GM19395 (cell line): ENCODE measurements at regions not wholly inside any gene's neighbourhood (a gene's known extent, or its start where the extent isn't known, plus 50 kb on each side); places are given as distances from the start of the nearest gene placed in this dataset.
"Not testable (repeated sequence)": the region's sequence is repeated elsewhere in the genome, so short reads cannot be mapped to it uniquely, and the experiment has no call there.

ENCODE experiments used
- ATAC-seq: cut with Tn5 transposase; IDR thresholded peaks from one replicate; pipeline ENCODE4 v1.9.1; 2021; ENCODE audit warnings: mild to moderate bottlenecking, moderate library complexity; ENCODE audit not compliant: unreplicated experiment

DNA sequence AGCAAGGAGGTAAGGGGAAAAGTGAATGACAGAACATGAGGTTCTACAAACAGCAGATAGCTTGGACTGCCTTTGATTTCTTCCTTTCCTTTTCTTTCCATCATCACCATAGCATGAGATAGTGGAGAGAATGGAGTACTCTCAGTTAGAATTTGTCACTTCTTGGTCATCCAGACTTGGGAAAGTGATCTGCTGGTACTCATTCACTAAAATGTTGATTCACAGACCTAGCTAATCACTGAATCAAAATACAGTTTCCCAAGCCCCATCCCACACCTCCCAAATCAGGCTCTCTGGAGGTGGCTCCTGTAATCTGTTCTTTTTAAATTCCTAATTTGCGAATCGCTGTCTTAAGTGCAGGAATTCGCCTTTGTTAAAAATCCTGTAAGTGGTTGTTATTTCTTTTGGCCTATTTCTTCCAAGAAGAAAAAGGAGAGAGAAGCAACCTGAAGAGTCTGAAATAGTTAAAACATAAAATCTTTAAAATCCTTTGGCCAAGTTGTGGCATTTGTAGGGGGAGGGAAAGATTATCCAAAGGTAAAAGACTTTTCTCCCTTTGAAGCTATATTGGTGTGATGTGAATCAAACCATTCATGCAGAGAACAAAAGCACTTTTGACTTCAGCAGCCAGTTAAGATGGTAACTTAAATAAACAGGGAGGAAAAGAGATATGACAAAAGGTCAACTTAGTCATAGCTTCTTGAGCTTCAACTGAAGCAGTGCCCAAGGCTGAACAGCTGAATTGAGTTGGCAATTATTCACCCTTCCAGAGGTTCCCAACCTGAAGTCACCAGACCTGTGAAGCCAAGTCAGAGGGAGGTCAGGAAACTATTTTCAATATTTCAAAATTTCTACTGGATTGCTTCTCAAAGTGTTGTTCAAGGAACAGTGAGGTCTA lies 255.1 kb upstream of the KRR1 start:
- no peak for ATAC-seq

DNA sequence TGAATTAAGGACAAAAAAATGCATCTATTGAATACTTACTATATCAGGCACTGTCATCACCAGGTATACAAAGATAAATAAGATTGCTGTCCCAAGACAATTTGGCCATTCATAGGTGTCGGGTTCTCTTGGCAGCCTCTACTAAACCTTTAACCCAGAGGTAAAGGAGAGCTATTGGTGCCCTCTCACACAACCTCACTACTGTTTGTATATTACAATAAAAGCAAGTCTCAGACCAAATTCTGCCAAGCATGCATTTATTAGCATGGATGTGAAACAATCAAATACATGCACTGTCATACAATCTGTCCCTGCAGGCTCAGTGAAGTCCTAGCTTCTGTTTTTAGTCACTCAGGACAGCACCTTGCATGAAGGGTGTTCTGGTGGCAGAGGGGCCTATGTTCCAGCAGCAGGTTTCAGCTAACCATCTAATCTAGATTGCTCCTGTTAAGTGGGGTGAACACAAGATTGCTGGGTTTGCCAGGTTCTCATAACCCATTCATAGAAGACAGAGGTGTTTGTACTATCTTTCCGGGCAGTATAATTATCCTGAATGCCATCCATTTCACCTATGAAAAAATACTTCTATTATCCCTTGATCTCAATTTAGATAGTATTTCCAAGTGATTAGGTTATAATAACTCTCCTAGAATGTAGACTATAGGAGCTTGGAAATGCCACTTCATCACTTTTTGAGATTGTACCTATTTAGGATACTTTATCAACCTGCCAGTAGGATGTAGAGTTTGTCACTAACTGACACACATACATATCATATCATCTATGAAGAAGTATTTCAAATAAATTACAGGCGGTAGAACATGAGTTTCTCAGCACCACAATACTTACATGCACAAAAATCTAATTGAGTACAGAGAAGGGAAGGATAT lies 254.0 kb upstream of the KRR1 start:
- no peak for ATAC-seq

DNA sequence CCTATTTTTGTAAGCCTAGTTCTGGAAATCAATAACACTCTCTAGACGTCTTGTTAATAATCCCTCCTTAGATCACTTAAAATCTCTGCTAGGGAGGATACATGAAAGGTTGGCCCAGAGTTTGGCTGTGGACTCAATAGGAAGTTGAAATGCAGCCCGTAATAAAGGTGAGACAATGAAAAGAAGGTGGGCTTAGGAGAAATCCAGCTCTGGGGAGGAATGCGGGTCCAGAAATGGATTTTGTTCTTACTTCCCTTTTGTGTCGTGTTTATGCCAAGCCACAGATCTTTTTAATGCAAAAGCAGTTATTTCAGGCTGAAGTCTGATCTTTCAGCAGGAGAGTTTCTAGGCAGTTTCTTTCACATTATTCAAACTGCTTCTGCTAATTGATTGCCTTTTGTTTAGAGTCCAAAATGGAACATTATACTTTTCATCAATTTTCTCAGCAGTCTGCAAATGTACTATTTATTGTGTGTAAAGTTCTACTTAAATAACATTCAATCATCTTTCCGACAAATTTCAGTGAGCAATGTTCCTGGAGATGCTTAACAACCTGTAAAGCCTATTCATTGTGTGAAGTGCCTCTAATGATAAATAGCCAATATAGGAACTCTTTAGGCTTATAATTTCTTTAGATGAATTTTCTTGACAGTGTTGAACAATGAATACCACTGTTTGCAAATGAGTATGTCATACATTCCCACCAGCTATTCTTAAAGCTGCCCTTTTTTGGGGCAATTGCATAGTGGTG lies 252.9 kb upstream of the KRR1 start:
- no peak for ATAC-seq

DNA sequence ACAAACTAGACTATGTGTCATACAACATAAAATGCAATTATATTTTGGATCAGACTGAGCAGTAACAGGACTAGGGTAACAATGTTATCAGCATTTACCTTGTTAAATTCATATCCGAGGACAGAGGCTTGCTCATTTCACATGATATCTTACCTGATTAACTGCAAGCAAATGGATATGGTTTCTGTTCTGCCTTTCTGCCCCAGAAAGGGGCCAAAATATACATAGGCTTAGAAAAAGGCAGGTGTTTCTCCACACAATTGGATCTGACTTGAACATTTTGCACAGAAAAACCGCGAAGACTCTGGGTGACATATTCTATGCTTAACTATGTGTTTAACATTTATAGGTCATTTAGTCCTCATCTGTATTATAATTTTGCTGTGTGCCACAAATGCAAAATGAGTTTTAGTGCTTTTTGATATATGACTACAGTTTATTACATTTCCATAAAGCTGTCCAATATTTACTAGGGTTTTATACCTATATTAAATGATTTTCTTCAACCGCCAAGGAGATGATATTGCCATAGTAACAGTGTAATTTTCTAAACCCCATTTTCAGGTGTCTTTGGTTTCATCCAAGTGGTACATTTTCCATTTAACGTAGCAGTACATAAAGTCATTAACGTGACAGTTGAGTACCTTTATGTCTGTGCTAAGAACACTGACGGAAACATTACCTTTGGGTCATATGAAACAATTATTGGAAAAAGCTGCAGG lies 249.3 kb upstream of the KRR1 start:
- no peak for ATAC-seq

DNA sequence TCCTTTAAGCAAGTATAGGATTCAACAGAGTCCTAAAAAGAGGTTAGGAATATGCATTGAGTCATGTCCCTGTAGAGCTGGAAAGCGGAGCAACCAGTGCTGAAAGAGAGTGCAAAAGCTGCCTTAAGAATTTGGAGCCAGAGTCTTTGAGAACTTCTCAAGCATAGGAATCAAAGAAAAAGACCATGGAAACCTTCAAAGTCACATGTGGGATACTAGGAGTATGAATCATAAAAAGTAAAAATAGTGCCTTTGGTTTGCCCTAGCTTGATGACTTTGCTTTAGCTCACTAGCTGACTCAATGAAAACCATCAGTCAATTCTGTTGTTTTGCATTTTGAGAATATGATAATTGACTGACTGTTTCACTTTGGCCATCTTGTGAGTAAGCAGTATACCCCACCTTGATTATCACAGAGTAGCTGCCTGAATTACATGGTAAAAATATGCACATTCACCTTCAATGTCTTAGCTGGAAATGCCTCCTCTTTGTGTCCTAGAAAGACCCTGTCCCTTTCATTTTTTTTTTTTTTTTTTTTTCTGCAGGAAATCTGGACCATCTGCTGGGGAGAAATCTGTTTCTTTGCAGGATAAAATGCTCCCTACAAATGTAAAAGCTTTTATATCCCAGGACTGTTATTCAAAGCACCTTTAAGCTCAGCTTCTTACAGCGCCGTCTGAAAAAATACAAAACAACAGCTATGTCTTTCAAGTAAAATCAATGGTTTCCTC lies 248.6 kb upstream of the KRR1 start:
- ATAC-seq = no peak

DNA sequence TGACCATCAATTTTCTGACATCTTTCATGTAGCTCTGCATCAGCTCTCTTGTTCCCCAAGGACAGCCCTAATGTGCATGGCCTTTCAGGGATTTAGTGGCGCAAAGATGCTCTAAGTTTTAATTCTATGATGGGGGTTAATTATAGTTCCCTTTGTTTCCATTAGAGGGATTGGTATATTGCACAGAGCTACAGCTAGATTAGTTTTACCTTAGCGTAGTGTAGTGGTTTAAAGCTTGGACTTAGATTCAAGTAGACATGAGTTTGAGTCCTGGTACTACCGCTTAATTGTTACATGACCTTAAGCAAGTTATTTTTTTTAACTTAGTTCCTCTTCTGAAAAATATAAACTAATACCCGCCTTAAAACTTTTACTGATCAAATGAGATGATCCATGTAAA lies 247.8 kb upstream of the KRR1 start:
- no peak for ATAC-seq

DNA sequence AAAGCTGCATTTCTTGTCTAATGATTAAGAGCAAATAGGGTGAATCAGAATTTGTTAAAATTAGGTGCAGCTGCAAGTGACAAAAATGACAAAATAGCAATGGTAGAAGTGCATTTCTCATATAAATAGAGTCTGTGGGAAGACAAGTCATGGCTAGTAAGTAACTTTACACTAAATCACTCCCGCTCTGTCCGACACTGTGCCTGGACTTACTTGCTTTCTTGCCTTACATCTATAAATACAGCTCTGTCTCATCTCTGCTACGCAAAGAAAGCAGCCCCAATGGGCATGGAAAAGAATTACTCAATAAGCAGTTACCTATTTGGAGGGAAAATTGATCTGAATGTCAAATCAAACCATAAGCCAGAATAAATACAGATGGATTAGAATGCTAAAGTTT lies 245.4 kb upstream of the KRR1 start:
- no peak for ATAC-seq

- ATAC-seq = no peak
These were observed 244.7 kb upstream of the KRR1 start for GRCh38 chr12:75756111-75756510.

GRCh38 chr12:75754698-75755097 lies 243.3 kb upstream of the KRR1 start:
- ATAC-seq = no peak

- ATAC-seq = no peak
These were observed 242.7 kb upstream of the KRR1 start for GRCh38 chr12:75754141-75754540.

GRCh38 chr12:75751769-75752471 lies 240.5 kb upstream of the KRR1 start:
- ATAC-seq = no peak

- no peak for ATAC-seq
These were observed 239.4 kb upstream of the KRR1 start for GRCh38 chr12:75750716-75751306.

DNA sequence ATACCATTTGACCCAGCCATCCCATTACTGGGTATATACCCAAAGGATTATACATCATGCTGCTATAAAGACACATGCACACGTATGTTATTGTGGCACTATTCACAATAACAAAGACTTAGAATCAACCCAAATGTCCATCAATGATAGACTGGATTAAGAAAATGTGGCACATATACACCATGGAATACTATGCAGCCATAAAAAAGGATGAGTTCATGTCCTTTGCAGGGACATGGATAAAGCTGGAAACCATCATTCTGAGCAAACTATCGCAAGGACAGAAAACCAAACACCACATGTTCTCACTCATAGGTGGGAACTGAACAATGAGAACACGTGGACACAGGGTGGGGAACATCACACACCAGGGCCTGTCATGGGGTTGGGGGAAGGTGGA lies 237.6 kb upstream of the KRR1 start:
- ATAC-seq = not testable (repeated sequence)

DNA sequence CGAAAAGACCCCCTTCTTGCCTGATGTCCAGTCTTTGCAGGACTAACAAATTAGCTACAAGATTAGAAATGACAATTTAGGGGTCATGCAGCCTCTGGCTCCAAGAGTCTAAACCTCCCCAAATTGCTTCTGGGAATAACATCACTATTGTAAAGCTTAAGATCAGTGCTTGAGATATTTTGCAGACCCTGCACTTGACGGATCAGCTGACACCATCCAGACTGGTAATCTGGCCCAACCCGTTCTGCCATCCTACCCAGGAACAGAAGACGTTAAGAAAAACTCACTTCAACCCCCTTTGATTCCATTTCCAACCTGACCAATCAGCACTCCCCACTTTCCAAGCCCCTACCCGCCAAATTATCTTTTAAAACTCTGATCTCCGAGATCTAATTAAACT lies 236.7 kb upstream of the KRR1 start:
- no peak for ATAC-seq

DNA sequence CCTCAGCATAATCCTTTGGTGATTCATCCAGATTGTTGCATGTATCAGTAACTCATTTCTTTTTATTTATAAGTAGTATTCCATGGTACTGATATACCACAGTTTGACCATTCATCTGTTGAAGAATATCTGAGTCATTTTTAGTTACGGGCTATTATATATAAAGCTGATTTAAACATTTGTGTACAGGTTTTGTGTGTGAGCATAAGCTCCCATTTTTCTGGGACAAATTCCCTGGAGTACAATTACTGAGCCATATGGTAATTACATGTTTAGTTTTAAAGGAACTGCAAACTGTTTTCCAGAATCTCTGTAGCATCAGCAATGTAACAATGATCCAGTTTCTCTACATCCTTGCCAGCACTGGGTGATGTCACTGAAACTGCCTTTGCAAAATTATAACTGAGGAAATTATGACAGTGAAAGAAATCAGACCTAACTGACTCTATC lies 236.2 kb upstream of the KRR1 start:
- no peak for ATAC-seq

- ATAC-seq = no peak
These were observed 235.2 kb upstream of the KRR1 start for GRCh38 chr12:75746621-75747020.

DNA sequence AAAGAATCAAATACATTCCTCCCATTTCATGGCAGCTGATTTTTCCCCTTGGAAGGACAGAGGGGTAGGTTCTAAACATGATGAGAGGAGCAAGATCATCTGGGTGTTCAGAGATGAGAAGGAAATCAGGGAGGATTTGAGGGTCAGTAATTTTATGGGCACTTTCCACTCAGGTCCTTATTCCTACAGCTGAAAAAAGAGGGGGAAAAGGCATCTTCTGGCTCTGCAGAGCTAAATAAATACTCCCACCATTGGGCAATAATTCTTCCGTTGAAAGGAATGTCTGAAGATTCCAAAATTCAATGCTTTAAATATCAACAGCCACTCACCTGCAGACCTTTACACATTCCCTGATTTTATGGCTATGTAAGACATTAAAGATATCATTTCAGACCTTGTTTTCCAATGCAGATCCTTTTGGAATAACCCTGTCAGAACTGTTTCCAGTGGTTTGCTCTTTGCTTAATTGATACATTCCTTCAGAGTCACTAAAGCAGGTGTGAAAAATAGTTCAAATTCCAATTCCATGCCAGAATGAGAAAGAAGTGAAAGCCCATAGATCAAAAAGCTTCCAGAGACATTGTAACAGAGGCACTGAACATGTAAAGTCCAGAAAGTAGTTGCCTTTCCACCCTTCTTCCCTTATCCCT lies 233.3 kb upstream of the KRR1 start:
- no peak for ATAC-seq

DNA sequence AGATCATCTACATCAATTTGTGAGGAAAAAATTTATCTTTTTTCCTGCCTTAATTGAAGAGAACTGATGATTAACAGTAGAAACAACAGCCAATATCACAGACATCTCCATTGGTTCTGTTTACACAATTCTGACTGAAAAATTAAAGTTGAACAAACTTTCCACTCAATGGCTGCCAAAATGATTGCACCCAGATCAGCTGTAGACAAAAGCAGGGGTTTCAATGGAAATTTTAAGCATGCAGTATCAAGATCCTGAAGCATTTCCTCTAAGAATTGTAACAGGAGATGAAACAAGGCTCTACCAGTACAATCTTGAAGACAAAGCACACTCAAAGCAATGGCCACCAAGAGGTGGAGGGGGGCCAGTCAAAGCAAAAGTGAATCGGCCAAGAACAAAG lies 231.6 kb upstream of the KRR1 start:
- no peak for ATAC-seq
